Skin epidermis (tissue), 12 donors: ENCODE measurements at regions not wholly inside any gene's neighbourhood (a gene's known extent, or its start where the extent isn't known, plus 50 kb on each side); places are given as distances from the start of the nearest gene placed in this dataset.
"Not testable (repeated sequence)": the region's sequence is repeated elsewhere in the genome, so short reads cannot be mapped to it uniquely, and the experiment has no call there.

Source experiments
- H3K27ac ChIP-seq, 21 experiments: fragments of 200-600 bp; sonication (generic) in 11 of 21; one replicate each; pipeline ENCODE4 v1.5.0; 2020; ENCODE audit warnings: mild to moderate bottlenecking in 3 of 21, inconsistent platforms in 2 of 21, moderate library complexity in 2 of 21
- H3K4me3 ChIP-seq, 7 experiments: fragments of 200-600 bp; sonication (generic) in 2 of 7; one replicate each; pipeline ENCODE4 v1.5.0; 2020; ENCODE audit warnings: inconsistent platforms in 2 of 7, mild to moderate bottlenecking in 2 of 7, moderate library complexity in 1 of 7

GRCh38 chr2:182625814-182626213 lies 90.2 kb upstream of the DNAJC10 start:
- no peak overlapping the region for H3K27ac ChIP-seq
- no peak overlapping the region for H3K4me3 ChIP-seq

- Histone ChIP-seq H3K27ac (no peak overlapping the region), H3K4me3 (no peak overlapping the region)
These were observed 87.1 kb upstream of the DNAJC10 start for GRCh38 chr2:182628916-182629315.

GRCh38 chr2:182630207-182630606 lies 85.8 kb upstream of the DNAJC10 start:
- no peak overlapping the region for H3K27ac ChIP-seq
- H3K4me3 ChIP-seq = no peak overlapping the region

GRCh38 chr2:182631299-182631698 lies 84.8 kb upstream of the DNAJC10 start:
- Histone ChIP-seq H3K4me3 (no peak overlapping the region), H3K27ac (no peak overlapping the region)

- Histone ChIP-seq H3K27ac (no peak overlapping the region), H3K4me3 (no peak overlapping the region)
These were observed 81.7 kb upstream of the DNAJC10 start for GRCh38 chr2:182634386-182634785.

GRCh38 chr2:182636699-182637098 lies 79.4 kb upstream of the DNAJC10 start:
- Histone ChIP-seq H3K27ac (no peak overlapping the region), H3K4me3 (no peak overlapping the region)

GRCh38 chr2:182638667-182639066 lies 77.4 kb upstream of the DNAJC10 start:
- Histone ChIP-seq H3K27ac (no peak overlapping the region), H3K4me3 (no peak overlapping the region)

- Histone ChIP-seq H3K27ac (no peak overlapping the region), H3K4me3 (no peak overlapping the region)
These were observed 76.1 kb upstream of the DNAJC10 start for GRCh38 chr2:182639971-182640370.

GRCh38 chr2:182642328-182642727 lies 73.7 kb upstream of the DNAJC10 start:
- no peak overlapping the region for H3K27ac ChIP-seq
- H3K4me3 ChIP-seq = no peak overlapping the region

GRCh38 chr2:182646763-182647498 lies 69.1 kb upstream of the DNAJC10 start:
- H3K27ac ChIP-seq = no peak overlapping the region
- no peak overlapping the region for H3K4me3 ChIP-seq

- H3K4me3 ChIP-seq = no peak overlapping the region
- H3K27ac ChIP-seq = no peak overlapping the region
These were observed 68.6 kb upstream of the DNAJC10 start for GRCh38 chr2:182647499-182647787.

GRCh38 chr2:182649316-182649715 lies 66.7 kb upstream of the DNAJC10 start:
- no peak overlapping the region for H3K27ac ChIP-seq
- no peak overlapping the region for H3K4me3 ChIP-seq

- Histone ChIP-seq H3K27ac (no peak overlapping the region), H3K4me3 (no peak overlapping the region)
These were observed 65.4 kb upstream of the DNAJC10 start for GRCh38 chr2:182650704-182651103.

GRCh38 chr2:182652326-182652725 lies 63.7 kb upstream of the DNAJC10 start:
- H3K4me3 ChIP-seq = no peak overlapping the region
- H3K27ac ChIP-seq = no peak overlapping the region

GRCh38 chr2:182655750-182656149 lies 60.3 kb upstream of the DNAJC10 start:
- H3K27ac ChIP-seq = no peak overlapping the region
- H3K4me3 ChIP-seq = no peak overlapping the region

GRCh38 chr2:182664212-182664611 lies 51.8 kb upstream of the DNAJC10 start:
- H3K4me3 ChIP-seq = no peak overlapping the region
- no peak overlapping the region for H3K27ac ChIP-seq

- not testable (repeated sequence) for H3K27ac ChIP-seq, H3K4me3 ChIP-seq
These were observed 50.6 kb upstream of the DNAJC10 start for GRCh38 chr2:182665500-182665899.
